ENCODE measurements at regions not wholly inside any gene's neighbourhood (a gene's known extent, or its start where the extent isn't known, plus 50 kb on each side); places are given as distances from the start of the nearest gene placed in this dataset.
"Not testable (repeated sequence)": the region's sequence is repeated elsewhere in the genome, so short reads cannot be mapped to it uniquely, and the experiment has no call there.

DNA sequence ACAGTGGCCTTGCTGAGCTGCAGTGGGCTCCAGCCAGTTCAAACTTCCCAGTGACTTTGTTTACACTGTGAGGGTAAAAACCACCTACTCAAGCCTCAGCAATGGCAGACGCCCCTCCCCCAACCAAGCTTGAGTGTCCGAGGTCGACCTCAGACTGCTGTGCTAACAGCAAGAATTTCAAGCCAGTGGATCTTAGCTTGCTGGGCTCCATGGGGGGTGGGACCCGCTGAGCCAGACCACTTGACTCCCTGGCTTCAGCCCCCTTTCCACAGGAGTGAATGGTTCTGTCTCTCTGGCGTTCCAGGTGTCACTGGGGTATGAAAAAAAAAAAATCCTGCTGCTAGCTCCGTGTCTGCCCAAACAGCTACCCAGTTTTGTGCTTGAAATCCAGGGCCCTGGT, 168.9 kb upstream of the INTU start:
- DNase-seq = no peak

DNA sequence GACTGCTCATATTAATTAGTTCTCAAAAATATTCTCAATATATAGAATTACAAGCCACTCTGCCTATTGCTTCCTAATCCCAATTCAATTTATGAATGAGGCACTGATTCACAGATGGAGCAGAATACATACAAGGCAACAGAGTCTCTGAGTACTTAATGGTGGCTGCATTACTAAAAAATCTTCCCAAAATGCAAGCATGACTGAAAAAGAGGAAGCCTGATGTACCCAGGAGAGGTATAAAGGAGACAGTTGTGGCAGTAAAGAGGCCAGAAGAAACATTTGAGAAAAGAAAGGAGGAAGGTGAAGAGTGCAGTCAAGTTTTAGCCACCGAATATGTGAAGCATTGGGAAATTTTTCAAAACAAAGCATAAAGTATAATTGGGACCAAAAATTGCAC, 163.2 kb upstream of the INTU start:
- no peak for DNase-seq

DNA sequence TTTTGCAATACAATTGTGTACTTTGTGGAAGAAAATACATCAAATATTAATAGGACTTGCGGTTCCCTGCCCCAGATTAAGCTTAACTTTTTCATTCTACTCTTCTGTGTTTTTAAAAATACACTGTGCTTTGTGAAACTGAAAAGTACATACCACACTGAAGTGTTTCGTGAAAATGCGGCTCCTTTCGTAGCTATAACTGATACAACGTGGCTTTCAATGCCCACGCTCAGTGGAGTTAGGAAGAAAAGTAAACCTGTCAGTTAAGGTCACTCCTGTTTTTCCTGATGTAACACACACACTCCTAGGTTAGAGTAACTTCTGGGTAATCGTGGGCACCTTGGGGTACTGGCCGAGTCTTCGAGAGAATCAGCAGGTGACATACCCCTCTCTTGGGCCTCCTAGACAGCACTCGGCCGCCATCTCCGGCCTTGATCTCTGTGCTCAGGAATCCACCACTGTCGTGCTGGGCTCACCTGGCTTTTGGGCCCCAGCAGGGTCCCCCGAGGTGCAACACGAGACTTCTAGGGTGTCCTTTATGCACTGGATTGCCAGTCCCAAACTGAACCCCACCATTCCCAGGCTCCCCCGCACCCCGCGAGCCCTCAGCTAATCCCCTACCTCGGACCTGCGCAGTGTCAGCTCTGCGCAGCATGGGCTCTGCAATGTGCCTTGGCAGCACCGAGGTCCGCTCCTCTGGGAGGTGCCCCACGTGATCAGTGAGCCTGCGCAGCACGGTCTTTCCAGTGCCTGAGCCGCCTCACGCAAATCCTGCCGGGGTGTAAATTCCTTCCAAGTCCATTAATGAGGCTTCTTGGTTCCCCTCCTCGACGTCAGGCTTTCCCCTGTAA, 162.6 kb upstream of the INTU start:
- no peak for DNase-seq

DNA sequence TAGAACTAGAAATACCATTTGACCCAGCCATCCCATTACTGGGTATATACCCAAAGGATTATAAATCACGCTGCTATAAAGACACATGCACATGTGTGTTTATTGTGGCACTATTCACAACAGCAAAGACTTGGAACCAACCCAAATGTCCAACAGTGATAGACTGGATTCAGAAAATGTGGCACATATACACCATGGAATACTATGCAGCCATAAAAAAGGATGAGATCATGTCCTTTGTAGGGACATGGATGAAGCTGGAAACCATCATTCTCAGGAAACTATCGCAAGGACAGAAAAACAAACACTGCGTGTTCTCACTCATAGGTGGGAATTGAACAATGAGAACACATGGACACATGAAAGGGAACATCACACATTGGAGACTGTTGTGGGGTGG, 154.5 kb upstream of the INTU start:
- not testable (repeated sequence) for DNase-seq

DNA sequence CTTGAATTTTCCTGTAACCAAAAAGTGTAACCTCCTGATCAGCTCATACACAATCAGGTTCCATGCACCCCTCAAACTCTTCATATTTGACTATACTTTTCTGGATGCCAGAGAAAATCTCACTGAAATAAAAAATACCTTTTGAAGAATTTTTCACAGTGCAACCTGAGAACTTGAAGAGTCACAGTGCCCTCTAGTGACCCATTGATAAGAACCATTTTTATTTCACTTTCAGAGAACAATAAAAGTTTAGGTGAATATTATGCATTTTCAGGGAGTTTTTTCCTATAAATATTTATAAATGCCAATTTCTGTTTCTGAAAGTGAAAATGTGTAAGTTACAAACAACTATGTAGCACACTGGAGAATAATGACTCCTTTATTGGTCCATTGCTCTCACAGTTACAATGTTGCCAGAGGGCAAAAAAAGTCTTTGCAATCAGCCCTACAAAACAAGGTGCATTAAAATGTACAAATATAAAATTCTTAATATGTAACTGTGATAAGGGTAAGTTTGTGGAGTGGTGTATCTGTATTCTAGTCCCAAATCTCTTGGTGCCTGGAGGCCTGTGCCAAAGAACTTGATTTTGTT, 153.6 kb upstream of the INTU start:
- no peak for DNase-seq

- DNase-seq = no peak
Observed at GRCh38 chr4:127482049-127482448, 150.7 kb upstream of the INTU start.

DNA sequence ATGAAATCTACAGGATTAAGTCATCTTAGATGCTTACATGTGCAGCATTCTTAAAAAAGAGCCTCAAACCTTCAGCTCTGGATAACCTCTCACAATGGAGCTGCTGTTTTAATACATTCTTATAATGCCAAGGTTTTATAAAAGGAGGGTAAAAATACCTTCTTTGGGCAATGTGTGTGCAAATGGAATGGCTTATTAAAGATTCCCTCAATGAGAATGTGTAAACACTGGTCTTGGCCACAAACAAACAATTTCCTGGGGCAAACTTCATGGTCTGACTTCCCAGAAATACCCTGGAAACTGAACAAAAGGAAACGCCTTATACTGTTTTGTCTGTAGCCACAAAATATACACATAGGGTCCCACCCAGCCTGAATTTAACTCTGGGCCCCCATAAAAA, 148.6 kb upstream of the INTU start:
- DNase-seq = no peak

- DNase-seq = no peak
Observed at GRCh38 chr4:127486248-127486647, 146.5 kb upstream of the INTU start.

DNA sequence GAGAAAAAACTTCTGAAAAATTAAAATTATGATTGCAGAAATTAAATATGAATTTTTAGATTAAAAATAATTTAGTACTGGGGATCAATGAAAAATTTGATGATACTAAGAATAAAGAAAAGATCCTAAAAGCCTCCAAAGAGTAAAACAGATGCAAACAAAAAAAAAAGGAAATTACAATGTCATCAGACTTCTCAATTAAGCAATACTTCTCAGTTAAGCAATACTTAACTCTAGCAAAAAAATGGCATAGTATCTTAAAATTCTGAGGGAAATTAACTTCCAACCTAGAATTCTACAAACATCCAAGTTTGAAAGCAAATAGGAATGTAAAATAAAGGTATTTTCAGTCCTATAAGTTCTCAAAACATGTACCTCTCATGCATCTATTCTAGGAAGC, 141.2 kb upstream of the INTU start:
- DNase-seq = no peak

GRCh38 chr4:127496875-127497274, 135.9 kb upstream of the INTU start:
- not testable (repeated sequence) for DNase-seq

DNA sequence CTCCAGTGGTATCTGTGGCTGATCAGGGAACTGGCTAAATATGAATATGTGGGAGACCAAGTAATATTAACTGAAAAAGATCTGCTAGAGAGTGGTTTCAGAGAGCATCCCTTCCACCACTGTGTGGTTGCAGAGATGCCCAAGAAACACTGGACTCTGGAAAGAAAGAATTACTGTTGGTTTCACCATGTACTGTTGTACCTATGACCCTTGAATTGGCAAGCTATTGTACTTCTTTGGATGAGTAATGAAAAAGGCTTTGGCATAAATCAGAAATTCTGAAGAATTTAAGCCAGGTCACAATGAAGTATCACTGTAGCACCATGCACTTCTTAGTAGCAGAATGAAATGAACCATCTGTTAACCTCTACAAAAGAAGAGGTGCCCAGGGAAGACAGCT, 134.4 kb upstream of the INTU start:
- DNase-seq = no peak

DNA sequence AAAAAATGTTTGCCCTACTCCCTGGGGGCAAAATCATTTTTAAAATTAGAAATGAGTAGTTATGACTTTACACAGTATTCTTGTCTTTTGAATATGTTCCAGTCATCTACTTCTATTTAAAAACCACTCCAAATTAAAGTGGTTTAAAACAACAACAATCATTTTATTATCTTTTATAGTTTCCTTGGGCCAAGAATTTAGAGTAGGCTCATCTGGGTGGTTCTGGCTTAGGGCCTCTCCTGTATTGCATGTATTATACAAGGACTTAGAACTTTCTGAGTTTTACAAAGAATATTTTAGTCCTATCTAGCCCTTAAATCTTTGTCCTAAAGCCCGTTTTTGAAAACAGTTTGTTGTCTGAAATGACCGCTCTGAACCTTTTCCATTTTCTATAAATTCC, 132.5 kb upstream of the INTU start:
- DNase-seq = no peak

DNA sequence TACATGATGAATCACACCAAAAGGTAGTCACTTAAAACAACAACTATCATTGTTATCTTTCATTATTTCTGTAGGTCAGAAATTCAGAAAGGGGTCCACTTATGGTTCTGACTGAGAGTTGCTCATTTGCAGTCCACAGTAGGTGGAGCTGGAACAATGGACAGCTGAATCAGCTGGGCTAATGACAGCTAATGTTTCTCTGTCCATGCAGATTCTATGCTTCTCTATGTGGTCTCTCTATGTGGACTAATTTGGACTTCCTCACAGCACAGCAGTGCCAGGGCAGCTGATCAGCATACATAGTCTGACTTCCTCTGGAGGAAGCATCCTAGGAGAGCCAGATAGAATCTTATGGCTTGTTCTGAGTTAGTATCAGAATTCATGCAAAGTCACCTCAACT, 131.7 kb upstream of the INTU start:
- DNase-seq = no peak

DNA sequence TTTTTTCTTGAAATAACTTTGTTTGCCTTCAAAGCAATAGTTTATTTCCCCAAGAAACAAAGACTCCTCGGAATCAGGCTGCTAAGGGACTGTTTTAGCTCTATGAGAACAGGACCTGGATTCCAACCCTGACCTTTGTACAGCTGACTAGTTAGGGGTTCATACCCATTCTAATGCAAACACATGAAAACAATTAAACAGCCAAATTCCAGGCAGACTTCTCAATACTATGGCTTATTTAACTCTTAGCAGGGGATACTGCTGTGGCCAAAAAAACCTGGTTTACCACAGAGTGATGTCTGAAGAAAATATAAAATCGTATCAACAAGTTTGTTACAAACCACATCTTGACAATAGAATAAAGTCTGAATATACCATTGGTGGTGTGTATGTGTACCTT, 129.6 kb upstream of the INTU start:
- DNase-seq = no peak

DNA sequence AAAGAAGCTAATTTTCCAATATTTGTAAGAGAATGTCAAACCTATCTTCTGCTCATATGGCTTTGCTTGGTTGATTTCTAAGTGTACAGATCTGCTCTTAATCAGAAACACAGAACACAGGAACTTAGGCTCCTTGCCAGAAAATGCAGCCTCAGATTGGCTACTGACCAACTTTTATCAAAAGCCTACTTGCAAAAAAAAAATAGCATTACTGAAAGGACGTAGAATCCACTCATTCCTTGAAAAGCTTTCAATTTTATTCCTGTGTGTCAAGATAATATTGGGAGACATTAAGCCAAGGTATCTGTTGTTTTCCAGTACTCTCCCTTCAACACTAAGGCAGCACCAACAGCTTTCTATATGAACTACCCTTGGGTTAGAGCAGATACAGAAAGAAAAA, 127.6 kb upstream of the INTU start:
- DNase-seq = no peak

DNA sequence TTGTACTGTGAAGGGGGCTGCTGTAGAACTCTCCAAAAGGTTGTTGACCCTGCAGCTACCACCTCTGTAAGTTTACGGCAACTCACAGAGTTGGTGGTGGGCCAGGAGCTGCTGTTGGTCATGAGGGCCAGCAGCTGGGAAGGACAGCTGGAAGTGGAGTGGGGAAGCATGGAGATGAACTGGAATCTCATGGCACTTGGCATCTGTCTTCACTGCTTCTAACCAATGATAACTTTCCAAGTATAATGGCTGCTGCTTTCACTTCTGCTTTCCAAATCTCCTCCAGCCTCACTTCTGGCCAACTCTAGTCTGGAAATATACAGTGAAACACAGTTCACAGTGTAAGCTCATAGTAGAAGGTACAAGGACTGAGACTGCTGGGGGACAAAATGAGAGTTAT, 126.5 kb upstream of the INTU start:
- no peak for DNase-seq

DNA sequence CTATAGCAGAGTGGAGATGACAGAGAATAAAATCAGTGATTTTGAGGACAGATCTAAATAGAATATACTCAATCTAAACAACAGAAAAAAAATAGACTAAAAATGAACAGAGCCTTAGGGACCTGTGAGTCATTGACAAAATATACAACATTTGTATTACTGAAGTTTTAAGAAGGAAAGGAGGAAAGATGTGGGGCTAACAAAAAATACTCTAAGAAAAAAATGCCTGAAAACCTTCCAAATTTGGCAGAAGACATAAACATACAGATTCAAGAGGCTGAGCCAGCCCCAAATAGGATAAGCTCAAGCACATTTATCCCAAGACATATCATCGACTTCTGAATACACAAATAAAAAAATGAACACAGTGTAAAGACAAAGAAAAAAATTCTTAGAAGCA, 123.6 kb upstream of the INTU start:
- no peak for DNase-seq

DNA sequence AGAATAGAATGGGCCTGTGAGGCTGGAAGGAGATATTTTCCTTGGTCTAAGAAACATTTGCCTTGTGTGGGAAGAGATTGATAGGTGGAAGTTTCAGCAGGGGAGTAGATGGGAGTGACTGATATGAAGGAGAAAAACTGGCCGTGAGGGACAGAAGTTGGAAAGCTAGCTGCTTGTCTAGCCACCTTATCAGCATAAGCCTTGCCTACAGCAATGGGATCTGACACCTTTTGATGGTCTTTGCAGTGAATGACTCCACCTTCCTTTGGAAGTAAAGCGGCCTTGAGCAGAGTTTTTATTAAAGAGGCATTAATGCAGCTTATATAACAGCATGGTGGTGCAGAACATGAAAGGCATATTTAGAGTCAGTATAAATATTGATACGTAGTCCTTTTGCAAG, 120.1 kb upstream of the INTU start:
- DNase-seq = not testable (repeated sequence)

DNA sequence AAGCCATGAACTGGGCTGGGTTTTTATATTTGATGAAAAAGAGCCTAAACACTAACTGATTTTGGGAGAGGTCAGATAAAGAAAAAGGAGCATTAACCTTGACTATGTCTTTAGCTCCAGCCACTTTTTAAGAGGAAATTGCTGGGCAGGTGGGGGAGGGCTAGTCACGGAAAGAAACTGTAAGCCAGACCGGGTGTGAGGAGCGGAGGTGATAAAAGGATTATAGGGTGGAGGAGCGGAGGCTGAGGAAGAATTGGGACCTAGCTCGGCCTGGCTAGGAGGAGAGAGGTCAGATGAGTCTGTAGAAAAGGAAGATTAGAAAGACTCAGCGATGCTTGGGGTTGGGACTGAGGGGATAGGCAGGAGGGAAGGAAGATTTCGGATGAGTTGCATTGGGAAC, 117.5 kb upstream of the INTU start:
- not testable (repeated sequence) for DNase-seq

GRCh38 chr4:127518046-127518445, 114.7 kb upstream of the INTU start:
- DNase-seq = no peak

GRCh38 chr4:127521463-127521862, 111.3 kb upstream of the INTU start:
- DNase-seq = no peak

DNA sequence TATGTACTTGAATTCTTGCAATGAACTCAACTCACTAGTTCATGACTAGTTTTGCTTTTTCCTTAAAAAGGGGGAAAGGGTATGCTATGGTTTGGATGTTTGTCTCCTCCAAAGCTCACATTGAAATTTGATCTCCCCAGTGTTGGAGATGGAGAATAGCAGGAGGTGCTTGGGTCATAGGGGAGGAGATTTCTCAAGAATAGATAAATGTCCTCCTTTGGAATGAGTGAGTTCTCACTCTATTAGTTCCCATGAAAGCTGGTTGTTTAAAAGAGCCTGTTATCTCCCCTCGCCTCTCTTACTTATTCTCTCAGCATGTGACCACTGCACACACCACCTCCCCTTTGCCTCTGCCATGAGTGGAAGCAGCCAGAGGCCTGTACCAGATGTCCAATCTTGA, 109.4 kb upstream of the INTU start:
- DNase-seq = no peak

GRCh38 chr4:127525608-127526007, 107.1 kb upstream of the INTU start:
- DNase-seq = no peak

GRCh38 chr4:127528302-127528701, 104.5 kb upstream of the INTU start:
- DNase-seq = no peak

- DNase-seq = not testable (repeated sequence)
Observed at GRCh38 chr4:127529879-127530278, 102.9 kb upstream of the INTU start.
